A673 (cell line): ENCODE measurements at regions not wholly inside any gene's neighbourhood (a gene's known extent, or its start where the extent isn't known, plus 50 kb on each side); places are given as distances from the start of the nearest gene placed in this dataset.
"Not testable (repeated sequence)": the region's sequence is repeated elsewhere in the genome, so short reads cannot be mapped to it uniquely, and the experiment has no call there.

ENCODE experiments used
- BruUV-seq: library from RNA; stranded (reverse); fragments of 400-500 nt; replicated peaks from 2 replicates; lab custom pipeline; 2021; lab: Mats Ljungman, UMichigan
- CTCF ChIA-PET: fragments of 300-600 bp; sonication (Branson Sonifier 250); formaldehyde crosslinking; loops from one replicate; lab custom pipeline; 2022; ENCODE audit warnings: antibody characterized with exemption; lab: Charles Lee
- POLR2A ChIA-PET: fragments of 300-600 bp; sonication (Branson Sonifier 250); formaldehyde crosslinking; loops from one replicate; lab custom pipeline; 2022; ENCODE audit warnings: antibody characterized with exemption; ENCODE audit not compliant: low non-redundant PET; lab: Charles Lee
- DNase-seq: peaks from one replicate; pipeline ENCODE4 v3.0.0-alpha.2; 2015; ENCODE audit warnings: low spot score
- H3K27ac ChIP-seq: fragments of 200-600 bp; sonication (generic); 2 replicates; pipeline ENCODE4 v1.5.1; 2016; ENCODE audit warnings: mixed run types, low read depth, mild to moderate bottlenecking, mixed read lengths, antibody characterized with exemption, low read length; ENCODE audit not compliant: poor library complexity, severe bottlenecking
- H3K27me3 ChIP-seq: fragments of 200-600 bp; sonication (generic); replicated peaks from 2 replicates; pipeline ENCODE4 v1.6.1; 2017; ENCODE audit warnings: mixed run types, low read depth, mild to moderate bottlenecking, mixed read lengths, antibody characterized with exemption, low read length; ENCODE audit not compliant: insufficient read depth, poor library complexity
- H3K36me3 ChIP-seq: fragments of 200-600 bp; sonication (generic); 2 replicates; pipeline ENCODE4 v1.6.1; 2016; ENCODE audit warnings: mixed run types, mild to moderate bottlenecking, mixed read lengths, antibody characterized with exemption, low read length; ENCODE audit not compliant: insufficient read depth, poor library complexity, severe bottlenecking
- H3K4me1 ChIP-seq: fragments of 200-600 bp; sonication (generic); 2 replicates; pipeline ENCODE4 v1.6.1; 2017; ENCODE audit warnings: mixed run types, mild to moderate bottlenecking, mixed read lengths, antibody characterized with exemption, low read length; ENCODE audit not compliant: insufficient read depth, poor library complexity, severe bottlenecking
- H3K4me3 ChIP-seq: fragments of 200-600 bp; sonication (generic); 2 replicates; pipeline ENCODE4 v1.5.1; 2016; ENCODE audit warnings: low read depth, mixed run types, mild to moderate bottlenecking, mixed read lengths, low read length; ENCODE audit not compliant: poor library complexity, severe bottlenecking
- H3K9me3 ChIP-seq: fragments of 200-600 bp; sonication (generic); 2 replicates; pipeline ENCODE4 v1.6.1; 2016; ENCODE audit warnings: mixed run types, low read depth, mild to moderate bottlenecking, mixed read lengths, antibody characterized with exemption, low read length; ENCODE audit not compliant: poor library complexity, severe bottlenecking
- EZH2 ChIP-seq: fragments of 200-600 bp; sonication (generic); IDR thresholded peaks from 2 replicates; pipeline ENCODE4 v1.6.1; 2017; ENCODE audit warnings: borderline replicate concordance, low read depth, mild to moderate bottlenecking, mixed read lengths, antibody characterized with exemption, low read length; ENCODE audit not compliant: poor library complexity, severe bottlenecking
- intact Hi-C: fragments of 100-400 bp; cut with micrococcal nuclease; formaldehyde crosslinking; loops from one replicate; pipeline ENCODE4 v1.10.0; 2022; ENCODE audit not compliant: unreplicated experiment
- TF ChIP-seq, protein P1 (sequence below): fragments of 300-800, 200-600 bp; sonication (generic); conservative IDR thresholded peaks from 2 replicates; pipeline ENCODE4 v1.5.1; 2017; ENCODE audit warnings: low read depth, mild to moderate bottlenecking, antibody characterized with exemption, low read length, moderate library complexity, mixed read lengths

DNA sequence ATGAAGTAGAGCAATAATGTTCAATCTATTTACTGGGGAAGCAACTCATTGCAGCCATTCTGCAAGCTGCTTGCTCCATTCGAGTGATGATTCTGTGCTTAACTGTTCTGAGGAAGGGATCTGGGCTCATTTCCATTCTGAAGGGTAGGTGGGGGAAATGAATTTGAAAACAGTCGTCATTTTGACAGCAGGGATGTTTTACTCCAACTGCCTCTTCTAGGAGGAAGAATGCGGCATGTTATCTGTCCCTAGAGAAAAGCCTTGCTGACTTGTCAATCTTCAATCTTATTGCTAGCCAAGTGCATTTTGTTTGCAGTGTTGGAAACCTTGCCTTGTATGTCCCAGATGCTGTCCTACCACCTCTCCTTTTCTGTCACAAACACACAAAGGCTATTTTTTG is 105.9 kb downstream of the PRDM13 start:
- no peak for TF ChIP-seq EZH2
- TF ChIP-seq, protein P1, sequence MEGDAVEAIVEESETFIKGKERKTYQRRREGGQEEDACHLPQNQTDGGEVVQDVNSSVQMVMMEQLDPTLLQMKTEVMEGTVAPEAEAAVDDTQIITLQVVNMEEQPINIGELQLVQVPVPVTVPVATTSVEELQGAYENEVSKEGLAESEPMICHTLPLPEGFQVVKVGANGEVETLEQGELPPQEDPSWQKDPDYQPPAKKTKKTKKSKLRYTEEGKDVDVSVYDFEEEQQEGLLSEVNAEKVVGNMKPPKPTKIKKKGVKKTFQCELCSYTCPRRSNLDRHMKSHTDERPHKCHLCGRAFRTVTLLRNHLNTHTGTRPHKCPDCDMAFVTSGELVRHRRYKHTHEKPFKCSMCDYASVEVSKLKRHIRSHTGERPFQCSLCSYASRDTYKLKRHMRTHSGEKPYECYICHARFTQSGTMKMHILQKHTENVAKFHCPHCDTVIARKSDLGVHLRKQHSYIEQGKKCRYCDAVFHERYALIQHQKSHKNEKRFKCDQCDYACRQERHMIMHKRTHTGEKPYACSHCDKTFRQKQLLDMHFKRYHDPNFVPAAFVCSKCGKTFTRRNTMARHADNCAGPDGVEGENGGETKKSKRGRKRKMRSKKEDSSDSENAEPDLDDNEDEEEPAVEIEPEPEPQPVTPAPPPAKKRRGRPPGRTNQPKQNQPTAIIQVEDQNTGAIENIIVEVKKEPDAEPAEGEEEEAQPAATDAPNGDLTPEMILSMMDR = no peak
- intact Hi-C loops = no loop called here
- no TSS peak for BruUV-seq
- H3K4me1 ChIP-seq = no peaks in the 10 kb centered on the region
- DNase-seq = no peak
- no peak overlapping the region for H3K27ac ChIP-seq
- no peaks in the 10 kb centered on the region for H3K9me3 ChIP-seq
- POLR2A ChIA-PET = no interaction called here
- no peaks in the 10 kb centered on the region for H3K27me3 ChIP-seq
- H3K4me3 ChIP-seq = no peak overlapping the region
- CTCF ChIA-PET = no interaction called here
- no peaks in the 10 kb centered on the region for H3K36me3 ChIP-seq

DNA sequence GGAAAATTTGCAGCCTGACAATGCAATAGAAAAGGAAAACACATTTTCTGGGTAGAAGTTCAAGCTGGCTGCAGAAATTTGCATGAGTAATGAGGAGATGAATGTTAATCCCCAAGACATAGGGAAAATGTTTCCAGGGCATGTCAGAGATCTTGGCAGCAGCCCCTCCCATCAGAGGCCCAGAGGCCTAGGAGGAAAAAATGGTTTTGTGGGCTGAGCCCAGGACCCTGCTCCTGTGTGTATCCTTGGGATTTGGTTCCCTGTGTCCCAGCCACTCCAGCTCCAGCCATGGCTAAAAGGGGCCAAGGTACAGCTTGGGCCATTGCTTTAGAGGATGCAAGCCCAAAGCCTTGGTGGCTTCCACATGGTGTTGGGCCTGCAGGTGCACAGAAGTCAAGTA is 115.4 kb downstream of the PRDM13 start:
- DNase-seq, H3K4me3 ChIP-seq, CTCF ChIA-PET, H3K27me3 ChIP-seq, H3K4me1 ChIP-seq, H3K27ac ChIP-seq, intact Hi-C loops, H3K9me3 ChIP-seq, POLR2A ChIA-PET, H3K36me3 ChIP-seq, BruUV-seq: not testable (repeated sequence)

DNA sequence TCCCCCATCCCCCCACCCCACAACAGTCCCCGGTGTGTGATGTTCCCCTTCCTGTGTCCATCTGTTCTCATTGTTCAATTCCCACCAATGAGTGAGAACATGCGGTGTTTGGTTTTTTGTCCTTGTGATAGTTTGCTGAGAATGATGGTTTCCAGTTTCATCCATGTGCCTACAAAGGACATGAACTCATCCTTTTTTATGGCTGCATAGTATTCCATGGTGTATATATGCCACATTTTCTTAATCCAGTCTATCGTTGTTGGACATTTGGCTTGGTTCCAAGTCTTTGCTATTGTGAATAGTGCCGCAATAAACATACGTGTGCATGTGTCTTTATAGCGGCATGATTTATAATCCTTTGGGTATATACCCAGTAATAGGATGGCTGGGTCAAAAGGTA is 123.6 kb downstream of the PRDM13 start:
- BruUV-seq, H3K4me3 ChIP-seq, DNase-seq, CTCF ChIA-PET, H3K27ac ChIP-seq, POLR2A ChIA-PET, intact Hi-C loops, H3K9me3 ChIP-seq, H3K4me1 ChIP-seq, H3K27me3 ChIP-seq, H3K36me3 ChIP-seq: not testable (repeated sequence)

DNA sequence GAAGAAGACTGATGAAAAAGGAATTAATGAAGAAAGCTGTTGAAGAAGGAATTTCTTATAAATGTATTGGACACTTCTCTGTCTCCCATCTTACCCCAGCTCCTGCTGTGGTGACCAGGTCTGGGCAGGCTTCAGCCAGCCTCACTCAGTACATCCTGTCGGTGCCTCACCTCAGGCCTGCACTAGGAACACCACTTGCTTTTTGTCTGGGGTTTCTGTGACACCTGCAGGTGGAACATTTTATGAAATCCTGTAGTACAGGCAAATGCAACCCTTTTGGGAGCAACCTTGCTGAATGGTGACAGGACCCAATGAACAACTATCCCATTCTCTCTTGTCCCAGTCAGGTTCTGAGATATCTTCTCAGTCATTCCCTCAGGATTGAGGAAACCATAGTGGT is 129.7 kb downstream of the PRDM13 start:
- Histone ChIP-seq H3K27ac (no peak overlapping the region), H3K36me3 (no peaks in the 10 kb centered on the region), H3K27me3 (peaks cover 20% of the 10 kb centered on the region), H3K9me3 (no peaks in the 10 kb centered on the region), H3K4me1 (no peaks in the 10 kb centered on the region), H3K4me3 (no peak overlapping the region)
- ChIA-PET CTCF (no interaction called here), POLR2A (no interaction called here)
- no TSS peak for BruUV-seq
- DNase-seq = no peak
- intact Hi-C loops = no loop called here
- TF ChIP-seq, protein P1 = no peak
- TF ChIP-seq EZH2 = no peak
